Activated T-helper 2 cell treated with anti-CD3 and anti-CD28 coated beads, Interferon-gamma antibody, Interleukin-2, Interleukin-4, amounts not matched to agents 10 μg/mL and 5 μg/mL and 100 μg/mL, durations not matched to agents 14 hours and 24 hours and 36 hours (primary cell): ENCODE measurements at regions not wholly inside any gene's neighbourhood (a gene's known extent, or its start where the extent isn't known, plus 50 kb on each side); places are given as distances from the start of the nearest gene placed in this dataset.

Experiments used
- DNase-seq: peaks from one replicate; pipeline ENCODE4 v3.0.0; 2021; ENCODE audit warnings: low spot score
- H3K27ac Mint-ChIP-seq: one replicate; pipeline ENCODE4 v1.8.0; 2021; ENCODE audit warnings: mixed read lengths
- H3K27me3 Mint-ChIP-seq: one replicate; pipeline ENCODE4 v1.8.0; 2021; ENCODE audit warnings: low read depth, mixed read lengths
- H3K36me3 Mint-ChIP-seq: one replicate; pipeline ENCODE4 v1.8.0; 2021; ENCODE audit warnings: low read depth, mixed read lengths
- H3K4me1 Mint-ChIP-seq: one replicate; pipeline ENCODE4 v1.8.0; 2021; ENCODE audit warnings: low read depth, mixed read lengths
- H3K4me3 Mint-ChIP-seq: one replicate; pipeline ENCODE4 v1.8.0; 2021; ENCODE audit warnings: low read depth, mild to moderate bottlenecking, moderate library complexity, mixed read lengths
- H3K9me3 Mint-ChIP-seq: one replicate; pipeline ENCODE4 v1.8.0; 2021; ENCODE audit warnings: mixed read lengths
- intact Hi-C: fragments of 100-400 bp; cut with micrococcal nuclease; formaldehyde crosslinking; loops from one replicate; pipeline ENCODE4 v1.15.1; 2023

- H3K4me1 Mint-ChIP-seq, result peaks cover 8% of the 10 kb centered on the region
- H3K27ac Mint-ChIP-seq, result no peak overlapping the region
- H3K27me3 Mint-ChIP-seq, result no peaks in the 10 kb centered on the region
- intact Hi-C loops, result no loop called here
- peaks cover 50% of the 10 kb centered on the region for H3K36me3 Mint-ChIP-seq
- H3K9me3 Mint-ChIP-seq, result no peaks in the 10 kb centered on the region
- no peak for DNase-seq
- H3K4me3 Mint-ChIP-seq, result no peak overlapping the region
Measured at GRCh38 chr5:146254223-146254622, 50.8 kb downstream of the RBM27 start.

GRCh38 chr5:146273109-146273508, 65.5 kb upstream of the POU4F3 start:
- peaks cover 65% of the 10 kb centered on the region for H3K36me3 Mint-ChIP-seq
- intact Hi-C loops, result no loop called here

GRCh38 chr5:146283344-146283761, 55.3 kb upstream of the POU4F3 start:
- Mint-ChIP-seq H3K4me1 (no peaks in the 10 kb centered on the region), H3K27me3 (no peaks in the 10 kb centered on the region), H3K27ac (no peak overlapping the region), H3K9me3 (no peaks in the 10 kb centered on the region), H3K36me3 (peaks cover 47% of the 10 kb centered on the region), H3K4me3 (no peak overlapping the region)
- intact Hi-C loops, result no loop called here
- no peak for DNase-seq

More at GRCh38 chr5:146273109-146273508, 65.5 kb upstream of the POU4F3 start:
- no peak for DNase-seq
- H3K27ac Mint-ChIP-seq, result no peak overlapping the region
- no peak overlapping the region for H3K4me3 Mint-ChIP-seq
- H3K9me3 Mint-ChIP-seq, result no peaks in the 10 kb centered on the region
- no peaks in the 10 kb centered on the region for H3K27me3 Mint-ChIP-seq
- H3K4me1 Mint-ChIP-seq, result no peaks in the 10 kb centered on the region

- Mint-ChIP-seq H3K27ac (no peak overlapping the region), H3K4me1 (no peaks in the 10 kb centered on the region), H3K27me3 (no peaks in the 10 kb centered on the region), H3K36me3 (peaks cover 49% of the 10 kb centered on the region), H3K9me3 (no peaks in the 10 kb centered on the region), H3K4me3 (no peak overlapping the region)
- no peak for DNase-seq
- intact Hi-C loops, result no loop called here
Measured at GRCh38 chr5:146284016-146284415, 54.6 kb upstream of the POU4F3 start.
